LNCaP clone FGC (cell line): ENCODE measurements at regions not wholly inside any gene's neighbourhood (a gene's known extent, or its start where the extent isn't known, plus 50 kb on each side); places are given as distances from the start of the nearest gene placed in this dataset.

ENCODE experiments used
- DNase-seq: peaks from one replicate; pipeline ENCODE4 v3.0.0-alpha.2; 2011; ENCODE audit warnings: low read depth
- H3K4me3 ChIP-seq: 2 replicates; pipeline ENCODE4 v1.5.1; 2011; ENCODE audit warnings: mild to moderate bottlenecking, low read depth, low read length, control low read depth
- CTCF ChIP-seq: IDR thresholded peaks from 2 replicates; pipeline ENCODE4 v1.5.1; 2012; ENCODE audit warnings: mild to moderate bottlenecking; ENCODE audit not compliant: control insufficient read depth, insufficient read depth; ENCODE audit errors: extremely low read depth

GRCh38 chr14:51168215-51168613, 71.8 kb upstream of the TMX1 start:
- no peak overlapping the region for H3K4me3 ChIP-seq
- TF ChIP-seq CTCF, result no peak
- DNase-seq, result no peak

DNA sequence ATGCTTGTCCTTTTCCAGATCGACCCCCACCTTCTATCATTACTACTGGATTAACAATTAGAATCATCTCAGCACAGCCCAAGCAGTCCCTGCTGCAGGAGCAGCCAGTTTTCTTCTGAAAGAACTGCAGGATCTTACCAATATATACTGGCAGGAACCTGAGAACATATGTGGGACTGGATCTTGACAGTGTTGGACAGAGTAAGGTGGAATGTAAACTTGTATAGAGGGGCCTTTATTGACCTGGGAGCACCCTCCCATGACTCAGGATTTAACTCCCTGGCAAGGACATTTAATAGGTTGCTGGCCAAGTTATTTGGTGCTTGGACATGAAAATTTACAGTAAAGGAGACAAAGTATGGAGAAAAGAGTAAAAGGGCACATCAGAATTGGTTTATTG, 66.2 kb upstream of the TMX1 start:
- no peak overlapping the region for H3K4me3 ChIP-seq
- no peak for DNase-seq
- no peak for TF ChIP-seq CTCF

DNA sequence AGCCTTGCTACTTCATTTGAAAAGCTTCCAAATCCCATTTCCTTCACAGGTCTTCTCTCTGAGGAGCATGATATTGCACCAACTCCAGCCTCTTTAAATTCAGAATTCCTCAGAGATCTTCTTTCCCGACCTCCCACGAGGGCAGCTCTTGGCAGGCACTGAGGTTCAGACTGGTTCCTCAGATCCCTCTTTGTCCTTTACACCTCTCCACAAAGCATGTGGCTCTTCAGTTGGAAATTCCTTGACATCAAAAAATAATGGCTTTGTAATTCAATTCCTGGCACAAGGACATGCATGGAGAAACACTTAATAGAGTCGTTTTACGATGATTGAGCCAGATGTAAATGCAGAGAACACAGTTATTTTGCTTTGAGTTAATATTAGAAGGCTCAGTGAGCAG, 63.2 kb upstream of the TMX1 start:
- no peak for DNase-seq
- TF ChIP-seq CTCF, result no peak

DNA sequence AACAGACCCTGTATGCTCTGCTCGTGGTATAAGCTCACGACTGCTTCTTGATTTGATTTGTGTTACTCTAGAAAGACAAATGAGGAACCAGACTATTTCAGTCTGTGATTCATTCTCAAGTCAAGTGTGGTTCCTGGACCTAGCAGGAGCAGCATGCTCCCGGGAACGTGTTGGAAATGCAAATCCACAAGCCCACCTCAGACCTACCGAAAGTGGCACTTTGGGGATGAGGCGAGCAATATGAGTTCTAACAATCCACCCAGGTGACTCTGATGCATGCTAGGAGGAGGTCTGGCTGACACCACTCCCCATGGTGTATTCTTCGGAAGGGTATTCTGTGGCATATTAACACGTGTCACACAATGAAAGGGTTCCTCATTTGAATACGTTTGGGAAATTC, 59.5 kb upstream of the TMX1 start:
- DNase-seq, result no peak
- TF ChIP-seq CTCF, result no peak
- no peak overlapping the region for H3K4me3 ChIP-seq

More for the DNA sequence above, 63.2 kb upstream of the TMX1 start:
- H3K4me3 ChIP-seq, result no peak overlapping the region

DNA sequence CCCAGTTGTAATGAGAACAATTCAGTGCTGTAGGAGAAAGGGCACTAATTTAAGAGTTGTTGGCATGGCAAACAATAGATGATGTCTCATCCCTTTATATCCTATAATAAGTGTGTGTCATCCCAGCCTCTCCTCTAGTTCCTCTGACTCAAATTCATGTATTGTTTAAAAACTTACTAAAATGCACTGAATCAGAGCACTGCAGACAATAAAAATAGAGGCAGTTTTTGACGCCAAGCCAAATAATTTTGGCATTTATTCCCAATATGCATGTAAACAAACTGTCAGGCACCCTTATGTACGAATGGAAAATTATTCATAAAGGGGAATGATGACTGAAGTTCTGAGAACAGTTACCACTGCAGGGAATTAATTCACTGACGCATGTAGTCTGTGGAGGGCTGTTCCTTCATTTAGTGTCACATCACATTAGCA, 57.9 kb upstream of the TMX1 start:
- DNase-seq, result no peak
- TF ChIP-seq CTCF, result no peak
- no peak overlapping the region for H3K4me3 ChIP-seq

- no peak overlapping the region for H3K4me3 ChIP-seq
- no peak for DNase-seq
Observed at GRCh38 chr14:51185180-51185579, 54.9 kb upstream of the TMX1 start.

DNA sequence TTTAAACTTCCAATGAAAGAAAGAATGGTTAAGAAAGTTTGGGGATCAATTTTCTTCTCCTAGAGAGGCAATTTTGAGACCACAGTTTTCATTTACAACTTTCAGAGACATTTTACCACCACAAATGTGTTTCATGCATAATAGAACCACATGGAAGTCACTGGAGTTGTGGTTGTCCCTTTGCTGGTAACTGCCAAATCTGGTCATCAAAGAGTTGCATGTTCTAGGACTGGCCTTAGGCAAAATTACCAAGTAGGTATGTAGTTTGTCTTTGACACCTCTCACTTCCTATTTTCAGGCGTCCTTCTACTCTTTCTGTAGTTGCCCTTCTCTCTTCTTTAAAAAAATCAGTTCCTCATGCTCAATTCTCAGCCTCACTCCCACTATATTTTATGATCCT, 54.3 kb upstream of the TMX1 start:
- TF ChIP-seq CTCF, result no peak
- no peak for DNase-seq
- no peak overlapping the region for H3K4me3 ChIP-seq

More at GRCh38 chr14:51185180-51185579, 54.9 kb upstream of the TMX1 start:
- TF ChIP-seq CTCF, result no peak
